DOHH2 (cell line): ENCODE measurements at regions not wholly inside any gene's neighbourhood (a gene's known extent, or its start where the extent isn't known, plus 50 kb on each side); places are given as distances from the start of the nearest gene placed in this dataset.

Source experiments
- EZH2phosphoT487 ChIP-seq: fragments of 200-600 bp; sonication (generic); IDR thresholded peaks from 2 replicates; pipeline ENCODE4 v1.6.1; 2017; ENCODE audit warnings: borderline replicate concordance, mild to moderate bottlenecking, antibody characterized with exemption, low read length, moderate library complexity, mixed read lengths
- TF ChIP-seq, protein P1 (sequence below): fragments of 200-600 bp; sonication (generic); IDR thresholded peaks from one replicate; pipeline ENCODE4 v1.5.1; 2014; ENCODE audit warnings: antibody characterized with exemption, mild to moderate bottlenecking, low read depth, low read length; ENCODE audit not compliant: poor library complexity, severe bottlenecking

DNA sequence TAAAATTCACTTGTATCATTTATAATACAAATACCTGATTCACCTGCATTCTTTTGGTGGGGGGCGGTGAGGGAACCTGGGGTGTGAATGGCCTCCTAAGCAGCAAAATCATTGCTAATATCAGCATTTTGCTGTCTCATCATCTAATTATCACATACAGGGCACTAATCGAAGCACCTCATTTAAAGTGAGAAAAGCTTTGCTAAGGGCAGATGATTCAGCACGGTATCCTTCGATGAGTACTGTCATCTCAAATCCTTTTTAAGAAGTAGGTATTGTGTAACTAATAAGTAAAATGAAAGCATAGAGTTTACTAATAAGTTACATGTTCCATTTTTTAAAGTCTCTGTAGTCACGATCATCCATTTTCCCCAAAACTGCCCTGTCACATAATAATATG is 278.1 kb upstream of the SOX5 start:
- TF ChIP-seq, protein P1, sequence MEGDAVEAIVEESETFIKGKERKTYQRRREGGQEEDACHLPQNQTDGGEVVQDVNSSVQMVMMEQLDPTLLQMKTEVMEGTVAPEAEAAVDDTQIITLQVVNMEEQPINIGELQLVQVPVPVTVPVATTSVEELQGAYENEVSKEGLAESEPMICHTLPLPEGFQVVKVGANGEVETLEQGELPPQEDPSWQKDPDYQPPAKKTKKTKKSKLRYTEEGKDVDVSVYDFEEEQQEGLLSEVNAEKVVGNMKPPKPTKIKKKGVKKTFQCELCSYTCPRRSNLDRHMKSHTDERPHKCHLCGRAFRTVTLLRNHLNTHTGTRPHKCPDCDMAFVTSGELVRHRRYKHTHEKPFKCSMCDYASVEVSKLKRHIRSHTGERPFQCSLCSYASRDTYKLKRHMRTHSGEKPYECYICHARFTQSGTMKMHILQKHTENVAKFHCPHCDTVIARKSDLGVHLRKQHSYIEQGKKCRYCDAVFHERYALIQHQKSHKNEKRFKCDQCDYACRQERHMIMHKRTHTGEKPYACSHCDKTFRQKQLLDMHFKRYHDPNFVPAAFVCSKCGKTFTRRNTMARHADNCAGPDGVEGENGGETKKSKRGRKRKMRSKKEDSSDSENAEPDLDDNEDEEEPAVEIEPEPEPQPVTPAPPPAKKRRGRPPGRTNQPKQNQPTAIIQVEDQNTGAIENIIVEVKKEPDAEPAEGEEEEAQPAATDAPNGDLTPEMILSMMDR, result no peak
- no peak for TF ChIP-seq EZH2phosphoT487
